ENCODE measurements at regions not wholly inside any gene's neighbourhood (a gene's known extent, or its start where the extent isn't known, plus 50 kb on each side); places are given as distances from the start of the nearest gene placed in this dataset.

GRCh38 chr3:1824359-1824758 is 274.3 kb upstream of the CNTN4 start:
- TF ChIP-seq CTCF (IDR thresholded peaks at IDR 0.05; ENCODE audit: poor library complexity, severe bottlenecking) = no peak
- TF ChIP-seq REST (IDR thresholded peaks at IDR 0.05; ENCODE audit: borderline replicate concordance) = no peak
- TF ChIP-seq EZH2 (IDR thresholded peaks at IDR 0.05; ENCODE audit: borderline replicate concordance, insufficient read depth, low read length, poor library complexity, severe bottlenecking) = no peak
- TF ChIP-seq EP300 (conservative IDR thresholded peaks at IDR 0.05; ENCODE audit: poor library complexity, severe bottlenecking) = no peak
- no peak for TF ChIP-seq POLR2AphosphoS5 (IDR thresholded peaks at IDR 0.05)
